ENCODE measurements at regions not wholly inside any gene's neighbourhood (a gene's known extent, or its start where the extent isn't known, plus 50 kb on each side); places are given as distances from the start of the nearest gene placed in this dataset.
"Not testable (repeated sequence)": the region's sequence is repeated elsewhere in the genome, so short reads cannot be mapped to it uniquely, and the experiment has no call there.

DNA sequence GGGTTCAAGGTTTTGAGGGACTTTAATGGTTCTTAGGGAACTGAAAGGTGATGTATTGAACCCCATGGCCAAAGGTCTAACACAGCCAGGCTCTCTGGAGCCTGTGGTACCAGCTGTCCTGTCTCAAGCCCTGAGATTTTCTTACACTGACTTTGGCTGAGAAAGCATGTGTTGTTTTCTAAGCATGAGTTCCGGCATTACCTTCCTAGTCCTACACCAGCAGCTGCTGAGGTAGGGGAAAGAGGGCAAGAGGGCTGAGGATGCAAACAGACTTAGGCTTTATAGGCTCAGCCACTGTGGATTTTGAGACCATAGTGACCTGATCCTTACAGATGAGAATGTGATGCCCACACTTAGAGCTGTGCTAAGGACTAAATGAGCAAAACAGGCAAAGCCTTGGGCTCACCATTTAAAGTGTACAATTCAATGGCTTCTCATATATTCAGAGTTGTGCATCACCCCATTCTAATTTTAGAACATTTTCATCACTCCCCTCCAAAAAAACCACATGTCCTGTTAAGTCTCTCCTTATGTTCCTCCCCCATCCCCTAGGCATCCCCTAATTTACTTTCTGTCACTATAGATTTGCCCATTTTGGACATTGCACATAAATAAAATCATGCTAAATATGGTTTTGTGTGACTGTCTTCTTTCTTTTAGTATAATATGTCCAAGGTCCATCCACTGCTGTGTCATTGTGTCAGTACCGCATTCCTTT, 99.7 kb upstream of the OTOS start:
- no peak for DNase-seq (ENCODE audit: low read depth in 2 of 2)

DNA sequence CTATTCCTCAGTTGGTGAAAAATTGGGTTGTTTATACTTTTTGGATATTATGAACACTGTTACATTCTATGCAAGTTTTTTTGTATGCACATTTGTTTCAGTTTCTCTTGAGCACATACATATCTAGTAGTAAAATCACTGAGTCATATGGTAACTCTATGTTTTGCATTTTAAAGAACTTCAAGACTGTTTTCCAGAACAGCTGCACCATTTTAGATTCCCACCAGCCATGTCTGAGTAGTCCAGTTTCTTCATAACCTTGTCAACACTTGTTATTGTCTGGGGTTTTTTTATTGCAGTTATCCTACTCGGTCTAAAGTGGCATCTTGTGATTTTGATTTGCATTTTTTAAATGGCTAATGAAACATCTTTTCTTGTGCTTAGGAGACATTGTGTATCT, 100.3 kb upstream of the OTOS start:
- no peak for DNase-seq (ENCODE audit: low read depth in 2 of 2)

DNA sequence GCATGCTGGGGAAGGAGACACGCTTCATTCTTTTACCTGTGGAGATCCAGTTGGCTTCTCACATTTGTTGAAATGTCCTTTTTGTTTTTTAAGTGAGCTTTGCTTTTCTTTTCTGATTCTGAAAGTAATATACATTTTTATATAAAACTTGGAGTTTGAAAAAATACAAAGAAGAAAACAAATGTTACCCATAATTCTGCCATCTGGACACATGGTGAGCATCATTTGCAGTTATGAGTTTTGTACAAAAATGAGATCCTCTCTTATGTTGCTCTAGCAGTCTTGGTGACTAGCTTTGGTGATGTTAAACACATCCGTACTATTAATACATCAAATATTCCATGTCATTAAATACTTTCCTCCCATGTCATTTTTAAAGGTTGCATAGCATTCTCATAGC, 101.1 kb upstream of the OTOS start:
- no peak for DNase-seq (ENCODE audit: low read depth in 2 of 2)

DNA sequence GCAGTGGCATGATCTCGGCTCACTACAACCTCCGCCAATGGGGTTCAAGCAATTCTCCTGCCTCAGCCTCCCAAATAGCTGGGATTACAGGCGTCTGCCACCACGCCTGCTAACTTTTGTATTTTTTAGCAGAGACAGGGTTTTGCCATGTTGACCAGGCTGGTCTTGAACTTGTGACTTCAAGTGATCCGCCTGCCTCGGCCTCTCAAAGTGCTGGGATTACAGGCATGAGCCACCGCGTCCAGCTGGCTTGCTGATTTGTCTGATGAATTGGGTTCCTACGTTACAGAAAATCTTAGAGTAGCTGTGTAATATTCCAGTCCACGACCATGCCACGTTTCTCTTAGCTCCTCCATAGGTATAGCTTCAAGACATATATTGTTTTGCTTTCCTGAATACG, 102.6 kb upstream of the OTOS start:
- not testable (repeated sequence) for DNase-seq (ENCODE audit: low read depth in 2 of 2)

DNA sequence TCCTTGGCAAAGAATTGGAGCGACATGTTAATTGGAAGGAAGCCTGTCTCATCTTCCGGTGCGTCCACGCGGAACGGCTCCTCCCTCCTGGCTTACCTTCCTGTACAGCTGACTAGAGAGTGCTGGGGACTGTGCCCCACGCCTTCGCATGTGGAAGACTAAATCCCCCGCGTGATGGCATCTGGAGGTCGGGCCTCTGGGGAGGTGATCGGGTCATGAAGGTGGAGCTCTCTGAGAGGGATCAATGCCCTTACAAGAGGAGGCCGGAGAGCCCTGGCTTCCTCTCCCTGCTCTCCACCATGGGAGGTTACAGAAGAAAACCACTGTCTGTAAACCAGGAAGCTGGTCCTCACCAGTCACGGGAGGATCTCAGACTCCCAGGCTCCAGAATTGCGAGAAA, 104.1 kb upstream of the OTOS start:
- DNase-seq (ENCODE audit: low read depth in 2 of 2), result no peak

DNA sequence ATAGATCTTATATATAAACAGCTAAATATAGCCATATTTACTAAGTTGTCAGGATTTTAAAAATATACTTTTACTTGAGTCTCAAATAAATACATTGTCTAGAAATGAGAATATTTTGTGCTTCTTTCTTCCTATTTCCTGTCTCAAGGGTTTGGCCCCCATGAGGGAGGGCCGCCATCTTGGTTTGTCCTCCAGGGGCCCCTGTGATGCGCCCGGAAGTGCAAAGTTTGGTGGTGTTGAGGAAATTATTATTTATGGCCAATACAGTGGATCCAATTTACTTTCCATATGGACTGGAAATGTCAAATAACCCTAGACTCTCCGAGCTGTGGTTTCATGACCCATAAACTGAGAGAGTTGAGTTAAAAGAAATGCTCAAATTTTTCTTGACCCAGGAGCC, 104.7 kb upstream of the OTOS start:
- DNase-seq (ENCODE audit: low read depth in 2 of 2), result no peak

DNA sequence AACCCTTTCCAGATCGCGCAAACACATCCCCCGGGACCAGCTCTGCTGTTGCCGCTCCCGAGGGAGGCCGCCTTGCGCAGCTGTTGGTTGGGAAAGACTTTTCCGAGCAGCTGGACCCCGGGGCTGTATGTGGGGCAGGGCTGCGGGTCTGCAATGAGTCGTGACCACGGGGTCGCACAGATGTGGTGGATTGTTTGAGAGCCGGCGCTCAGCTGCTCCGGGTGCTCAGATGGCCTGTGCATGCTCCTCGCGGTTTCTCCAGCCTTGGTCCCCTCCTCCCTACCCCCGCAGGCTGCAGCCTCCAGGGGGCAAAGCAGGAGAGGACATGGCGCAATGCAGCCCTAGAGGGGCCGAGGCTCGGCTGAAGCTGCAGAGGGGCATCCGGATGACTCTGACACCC, 105.2 kb upstream of the OTOS start:
- no peak for DNase-seq (ENCODE audit: low read depth in 2 of 2)

- DNase-seq (ENCODE audit: low read depth in 2 of 2), result no peak
These were observed 105.8 kb upstream of the OTOS start for GRCh38 chr2:240246173-240246820.

GRCh38 chr2:240247241-240247867, 106.9 kb upstream of the OTOS start:
- DNase-seq (ENCODE audit: low read depth in 2 of 2), result no peak

GRCh38 chr2:240247868-240248720, 107.6 kb upstream of the OTOS start:
- DNase-seq (ENCODE audit: low read depth in 2 of 2), result no peak

- DNase-seq (ENCODE audit: low read depth in 2 of 2), result no peak
These were observed 108.4 kb upstream of the OTOS start for GRCh38 chr2:240248721-240249422.

- DNase-seq (ENCODE audit: low read depth in 2 of 2), result no peak
These were observed 109.1 kb upstream of the OTOS start for GRCh38 chr2:240249423-240250149.

DNA sequence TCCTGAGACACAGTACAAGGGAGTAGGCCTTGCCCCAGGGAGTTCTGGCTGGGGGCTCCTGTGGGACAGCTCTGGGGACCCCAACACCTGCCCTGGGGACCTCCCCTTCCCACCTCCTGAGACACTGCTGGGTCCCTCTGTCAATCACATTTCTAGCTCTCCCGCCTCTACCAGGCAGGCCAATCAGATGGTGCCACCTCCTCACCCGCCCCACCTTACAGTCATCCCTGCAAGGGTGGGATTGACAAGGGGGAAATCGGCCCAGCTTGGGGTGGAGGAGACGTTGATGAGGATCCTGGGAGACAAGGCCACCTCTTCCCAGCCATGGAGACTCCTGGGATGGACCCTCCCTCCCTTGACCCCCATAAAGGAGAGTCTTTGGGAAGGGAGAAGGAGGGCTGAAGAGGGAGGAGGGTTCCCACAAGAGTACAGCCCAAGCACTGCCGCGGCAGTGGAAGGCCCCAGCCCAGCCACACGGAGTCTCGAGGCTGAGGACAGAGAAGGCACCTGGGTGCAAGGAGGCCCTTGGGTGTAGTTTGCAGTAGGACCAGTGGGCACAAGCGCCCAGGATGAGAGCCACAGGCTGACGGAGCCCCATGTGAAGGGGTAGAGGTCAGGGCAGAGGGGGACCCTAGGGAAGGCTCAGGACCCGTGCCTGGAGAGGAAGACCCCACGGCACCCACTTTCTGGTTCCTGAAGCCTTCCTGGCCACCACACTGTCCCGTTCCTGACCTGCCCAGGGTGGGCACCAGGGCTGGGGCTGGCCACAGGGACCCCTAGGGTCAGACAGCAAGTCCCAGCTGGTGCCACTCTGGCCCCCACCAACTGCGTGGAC, 109.9 kb upstream of the OTOS start:
- DNase-seq (ENCODE audit: low read depth in 2 of 2), result no peak

DNA sequence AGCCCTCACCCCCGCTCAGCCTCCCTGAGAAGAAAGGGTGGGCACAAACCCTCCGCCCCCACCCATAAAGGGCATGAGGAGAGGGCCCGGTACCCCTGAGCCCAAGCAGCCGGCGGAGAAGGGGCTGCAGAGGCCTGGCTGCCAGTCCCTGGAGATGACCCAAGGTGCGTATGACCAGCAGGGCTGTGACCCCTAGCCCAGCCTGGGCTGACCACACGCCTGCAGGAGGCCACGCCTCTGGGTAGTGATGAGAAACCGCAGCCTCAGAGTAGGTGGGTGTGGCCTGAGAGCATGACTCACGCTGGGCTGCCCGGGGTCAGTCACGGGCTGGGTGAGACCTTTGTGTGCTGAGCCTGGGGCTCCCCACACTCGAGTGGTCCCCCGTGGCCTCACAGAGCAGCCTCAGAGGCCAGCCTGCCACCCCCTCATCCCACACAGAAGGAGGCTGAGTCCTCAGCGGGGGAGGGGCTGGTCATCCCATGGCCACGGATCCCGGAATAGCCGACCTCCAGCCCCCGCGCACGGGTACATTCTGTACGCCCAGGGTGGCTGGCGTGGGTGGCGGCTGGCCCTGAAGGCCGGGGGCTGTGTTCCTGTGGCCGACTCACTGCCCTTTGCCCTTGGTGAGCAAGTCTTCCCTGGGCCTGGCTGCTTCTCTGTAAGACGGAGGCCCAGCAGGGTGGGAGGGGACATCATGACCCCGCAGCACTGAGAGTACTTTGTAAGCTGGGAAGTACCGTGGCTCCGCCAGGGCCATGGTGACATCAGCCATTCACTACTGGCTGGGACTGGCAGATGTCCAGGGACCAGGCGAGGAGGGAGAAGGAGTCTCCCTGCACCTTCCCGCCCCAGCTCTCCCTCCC, 110.8 kb upstream of the OTOS start:
- DNase-seq (ENCODE audit: low read depth in 2 of 2), result no peak

DNA sequence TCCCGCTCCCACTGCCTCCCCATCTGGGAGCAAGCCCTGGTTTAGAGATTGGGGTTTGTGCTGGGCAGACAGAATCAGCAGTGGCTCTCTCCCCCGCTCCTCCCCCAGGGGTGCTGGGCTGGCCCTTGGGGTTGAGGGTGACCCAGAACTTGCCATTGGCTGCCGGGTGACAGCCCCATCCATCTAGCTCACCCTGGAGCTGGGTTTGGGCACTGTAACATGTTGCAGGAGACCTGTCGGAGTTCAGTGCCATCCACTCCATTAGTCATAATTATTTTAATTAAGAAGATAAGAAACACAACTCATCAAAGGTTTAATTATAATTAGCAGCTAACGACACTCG, 111.4 kb upstream of the OTOS start:
- DNase-seq (ENCODE audit: low read depth in 2 of 2), result no peak

GRCh38 chr2:240252191-240252871, 111.9 kb upstream of the OTOS start:
- no peak for DNase-seq (ENCODE audit: low read depth in 2 of 2)

DNA sequence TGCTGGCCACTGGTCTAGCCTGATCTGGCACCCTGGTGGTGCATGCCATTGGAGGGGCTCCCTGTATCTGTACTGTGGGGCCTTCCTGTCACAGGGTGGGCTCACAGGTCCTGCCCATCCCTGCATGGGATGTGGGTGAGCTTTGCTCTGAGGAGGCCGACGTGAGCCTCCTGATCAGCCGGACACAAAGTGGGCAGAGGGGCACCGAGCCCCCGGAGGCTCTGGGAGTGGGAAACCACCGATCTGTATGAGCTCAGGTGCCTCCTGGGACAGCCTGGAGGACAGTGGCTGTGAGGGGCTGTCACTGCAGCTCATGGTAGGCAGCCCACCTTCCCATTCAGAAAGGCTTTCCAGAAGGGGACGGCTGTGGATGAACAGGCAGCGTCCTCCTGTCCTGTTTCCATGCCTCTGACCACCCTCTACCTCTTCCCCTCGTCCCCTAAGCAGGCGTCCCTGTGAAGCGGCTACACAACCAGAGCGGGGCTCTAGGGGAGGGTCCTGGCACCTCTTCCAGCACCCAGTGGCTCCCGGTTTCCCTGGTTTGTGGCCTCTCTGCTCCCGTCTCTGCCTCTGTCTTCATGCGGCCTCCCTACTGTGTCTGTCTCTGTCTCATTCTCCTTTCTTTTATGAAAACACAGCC, 112.5 kb upstream of the OTOS start:
- DNase-seq (ENCODE audit: low read depth in 2 of 2), result no peak

GRCh38 chr2:240253583-240254145, 113.2 kb upstream of the OTOS start:
- no peak for DNase-seq (ENCODE audit: low read depth in 2 of 2)

Data from activated CD8-positive, alpha-beta memory T cell treated with anti-CD3 and anti-CD28 coated beads for 4 hours (primary cell).